Adrenal gland (tissue), 9 donors: ENCODE measurements at regions not wholly inside any gene's neighbourhood (a gene's known extent, or its start where the extent isn't known, plus 50 kb on each side); places are given as distances from the start of the nearest gene placed in this dataset.
"Not testable (repeated sequence)": the region's sequence is repeated elsewhere in the genome, so short reads cannot be mapped to it uniquely, and the experiment has no call there.

Experiments
- DNase-seq, 7 donors: peaks; one replicate each; pipeline ENCODE4 v3.0.0-alpha.2; 2019 to 2020
- H3K27ac ChIP-seq, 5 donors: fragments of 200-600 bp; sonication (generic) in 4 of 5; 1 replicate in 3 of 5; 2 replicates in 2 of 5; pipeline versions ENCODE4 v1.5.1 to v1.8.0; 2016 to 2020; ENCODE audit warnings: mild to moderate bottlenecking in 1 of 5
- H3K27me3 ChIP-seq: fragments of 200-600 bp; 2 replicates; pipeline ENCODE4 v1.8.0; 2021
- H3K36me3 ChIP-seq, 2 donors: fragments of 200-600 bp; replicated peaks in 1 of 2; 1 replicate in 1 of 2; 2 replicates in 1 of 2; pipeline versions ENCODE4 v1.5.1 to v1.8.0; 2018 to 2022
- H3K4me1 ChIP-seq, 2 donors: fragments of 200-600 bp; replicated peaks in 1 of 2; 1 replicate in 1 of 2; 2 replicates in 1 of 2; pipeline versions ENCODE4 v1.5.1 to v1.8.0; 2018 to 2021
- H3K4me3 ChIP-seq, 4 donors: fragments of 200-600 bp; sonication (generic) in 3 of 4; one replicate each; pipeline ENCODE4 v1.5.1; 2016 to 2018
- H3K9me3 ChIP-seq, 3 donors: fragments of 200-600 bp; sonication (generic) in 1 of 3; replicated peaks in 1 of 3; 1 replicate in 2 of 3; 2 replicates in 1 of 3; pipeline versions ENCODE4 v1.5.1 to v1.8.0; 2016 to 2021
- CTCF ChIP-seq, 6 experiments: fragments of 450-650 bp in 4 of 6; fragments of 200-600 bp in 2 of 6; sonication (generic) in 1 of 6; IDR thresholded peaks; 1 replicate in 5 of 6; 2 replicates in 1 of 6; pipeline versions ENCODE4 v1.5.1 to v1.8.0; 2016 to 2021; ENCODE audit warnings: antibody characterized with exemption in 6 of 6, mild to moderate bottlenecking in 2 of 6, moderate library complexity in 1 of 6
- POLR2A ChIP-seq, 2 donors: fragments of 450-650 bp; IDR thresholded peaks; one replicate each; pipeline ENCODE4 v1.6.1; 2017; ENCODE audit warnings: antibody characterized with exemption in 2 of 2, mild to moderate bottlenecking in 2 of 2, moderate library complexity in 1 of 2
- WGBS, 4 donors: extraction: QIAGEN DNeasy Blood & Tissue Kit in 2 of 4; methylation state at CpG; one replicate each; pipeline versions ENCODE4 v1.1.5 to v1.1.7; 2013 to 2017; 5-methylcytosine and 5-hydroxymethylcytosine counted together
- intact Hi-C, 2 donors: fragments of 100-400 bp; cut with DNase I; formaldehyde crosslinking; loops; one replicate each; pipeline versions ENCODE4 v1.14.1 to v1.15.0; 2022 to 2023
- donor health status: healthy with polysubstance abuse.
- donor health status: Bipolar disorder and iron deficiency.
- donor health status: DM: yes; HTN: yes; CAD: no.
- donor health status: DM: no; HTN: no; CAD: no.
- donor health status: DM: no; HTN: no; CAD: no.

DNA sequence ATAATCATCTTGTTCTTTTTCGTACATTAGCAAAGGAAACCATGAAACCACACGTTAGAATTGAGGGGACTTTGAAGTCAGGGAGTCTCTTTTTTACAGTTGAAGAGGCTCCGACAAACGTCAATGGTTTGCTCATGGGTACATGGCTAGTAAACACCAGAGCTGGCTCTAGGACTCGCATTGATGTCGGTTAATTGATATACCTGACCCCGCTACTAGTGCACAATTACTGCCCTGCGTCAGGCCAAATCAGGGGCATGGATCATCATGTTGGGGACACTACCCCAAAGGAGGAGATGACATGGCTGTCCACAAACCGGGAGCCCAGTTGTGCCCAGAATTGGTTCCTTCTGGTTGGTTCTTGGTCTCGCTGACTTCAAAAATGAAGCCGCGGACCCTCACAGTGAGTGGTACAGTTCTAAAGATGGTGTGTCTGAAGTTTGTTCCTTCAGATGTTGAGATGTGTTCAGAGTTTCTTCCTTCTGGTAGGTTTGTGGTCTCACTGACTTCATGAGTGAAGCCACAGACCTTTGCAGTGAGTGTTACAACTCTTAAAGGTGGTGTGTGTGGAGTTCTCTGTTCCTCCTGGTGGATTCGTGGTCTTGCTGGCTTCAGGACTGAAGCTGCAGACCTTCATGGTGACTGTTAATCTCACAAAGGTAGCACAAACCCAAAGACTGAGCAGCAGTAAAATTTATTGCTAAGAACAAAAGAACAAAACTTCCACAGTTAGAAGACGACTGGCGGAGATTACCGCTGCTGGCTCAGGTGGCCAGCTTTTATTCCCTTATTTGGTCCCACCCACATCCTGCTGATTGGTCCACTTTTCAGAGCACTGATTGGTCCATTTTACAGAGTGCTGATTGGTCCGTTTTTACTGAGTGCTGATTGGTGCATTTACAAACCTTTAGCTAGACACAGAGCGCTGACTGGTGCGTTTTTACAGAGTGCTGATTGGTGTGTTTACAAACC is 126.9 kb upstream of the ERRFI1 start:
- no peak for DNase-seq
- TF ChIP-seq POLR2A (IDR thresholded peaks at IDR 0.05) (no peak), CTCF (IDR thresholded peaks at IDR 0.05) (no peak)
- no peaks in the 10 kb centered on the region for H3K27me3 ChIP-seq
- 86 to 93% (median 89%) methylated on average over 19 of the region's 19 CpGs for WGBS, 4 donors
- H3K36me3 ChIP-seq, result no peaks in the 10 kb centered on the region
- H3K27ac ChIP-seq, result no peak overlapping the region
- H3K4me1 ChIP-seq, result no peaks in the 10 kb centered on the region
- intact Hi-C loops, result no loop called here
- no peak overlapping the region for H3K4me3 ChIP-seq
- no peaks in the 10 kb centered on the region for H3K9me3 ChIP-seq

DNA sequence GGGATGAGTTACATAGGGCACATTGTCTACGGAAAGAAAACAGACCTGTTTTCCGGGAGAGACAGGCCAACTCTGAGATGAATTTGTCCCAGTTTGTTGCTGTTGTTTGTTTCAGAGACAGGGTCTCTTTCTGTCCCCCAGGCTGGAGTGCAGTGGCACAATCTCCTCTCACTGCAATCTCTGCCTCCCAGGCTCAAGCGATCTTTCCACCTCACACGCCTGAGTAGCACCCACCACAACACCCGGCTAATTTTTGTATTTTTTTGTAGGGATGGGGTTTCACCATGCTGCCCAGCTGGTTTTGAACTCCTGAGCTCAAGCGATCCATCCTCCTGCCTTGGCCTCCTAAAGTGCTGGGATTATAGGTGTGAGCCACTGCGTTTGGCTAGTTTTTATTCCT is 125.5 kb upstream of the ERRFI1 start:
- Histone ChIP-seq H3K36me3 (no peaks in the 10 kb centered on the region), H3K9me3 (no peaks in the 10 kb centered on the region), H3K4me1 (no peaks in the 10 kb centered on the region), H3K27me3 (no peaks in the 10 kb centered on the region), H3K27ac (no peak overlapping the region), H3K4me3 (no peak overlapping the region)
- no peak for DNase-seq
- intact Hi-C loops, result no loop called here
- TF ChIP-seq CTCF (IDR thresholded peaks at IDR 0.05) (no peak), POLR2A (IDR thresholded peaks at IDR 0.05) (no peak)
- 86 to 94% (median 90%) methylated on average over 7 of the region's 7 CpGs for WGBS, 4 donors

DNA sequence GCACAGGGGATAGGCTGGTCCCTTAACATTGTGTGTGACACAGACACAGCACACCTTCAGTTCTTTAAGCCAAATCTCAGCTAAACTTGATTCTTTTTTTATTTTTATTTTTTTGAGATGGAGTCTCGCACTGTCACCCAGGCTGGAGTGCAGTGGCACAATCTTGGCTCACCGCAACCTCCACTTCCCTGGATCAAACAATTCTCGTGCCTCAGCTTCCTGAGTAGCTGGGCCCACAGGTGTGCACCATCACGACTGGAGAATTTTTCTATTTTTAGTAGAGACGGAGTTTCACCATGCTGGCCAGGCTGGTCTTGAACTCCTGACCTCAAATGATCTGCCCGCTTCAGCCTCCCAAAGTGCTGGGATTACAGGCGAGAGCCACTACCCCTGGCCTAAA is 123.6 kb upstream of the ERRFI1 start:
- H3K27ac ChIP-seq, result not testable (repeated sequence)

GRCh38 chr1:8147956-8148355 is 121.8 kb upstream of the ERRFI1 start:
- Histone ChIP-seq H3K36me3 (no peaks in the 10 kb centered on the region), H3K27ac (no peak overlapping the region), H3K9me3 (no peaks in the 10 kb centered on the region), H3K27me3 (no peaks in the 10 kb centered on the region), H3K4me1 (no peaks in the 10 kb centered on the region), H3K4me3 (no peak overlapping the region)
- TF ChIP-seq CTCF (IDR thresholded peaks at IDR 0.05) (no peak), POLR2A (IDR thresholded peaks at IDR 0.05) (no peak)
- 71 to 83% (median 79%) methylated on average over 1 of the region's 1 CpG for WGBS, 4 donors
- no peak for DNase-seq
- intact Hi-C loops, result loop anchor here in 1 of 2 donors (10.0 kb wide), 1 partner anchor 63 kb away; no protein-coding TSS in a partner anchor

More for the DNA sequence above, 123.6 kb upstream of the ERRFI1 start:
- WGBS, 4 donors, result 82 to 93% (median 88%) methylated on average over 7 of the region's 7 CpGs
- not testable (repeated sequence) for H3K36me3 ChIP-seq, DNase-seq, H3K27me3 ChIP-seq, H3K9me3 ChIP-seq, H3K4me3 ChIP-seq, H3K4me1 ChIP-seq
- intact Hi-C loops, result loop anchor here in 1 of 2 donors (10.0 kb wide), 1 partner anchor 65 kb away; no protein-coding TSS in a partner anchor
